GM12878 (cell line): ENCODE measurements at regions not wholly inside any gene's neighbourhood (a gene's known extent, or its start where the extent isn't known, plus 50 kb on each side); places are given as distances from the start of the nearest gene placed in this dataset.

Source experiments
- ATAC-seq: fragments of 200-7000 bp; cut with Tn5 transposase; 3 replicates; pipeline ENCODE4 v1.9.1; 2020; ENCODE audit warnings: mild to moderate bottlenecking, moderate library complexity
- BruUV-seq: library from RNA; stranded (reverse); fragments of 400-500 nt; replicated peaks from 2 replicates; lab custom pipeline; 2021; lab: Mats Ljungman, UMichigan
- CTCF ChIA-PET: fragments of 300-600 bp; sonication (Branson Sonifier 250); formaldehyde crosslinking; extraction: SDS; loops from one replicate; lab custom pipeline; 2021; ENCODE audit warnings: inconsistent platforms; lab: Yijun Ruan, JAX
- POLR2A ChIA-PET: fragments of 350-600 bp; formaldehyde crosslinking; extraction: SDS; loops from one replicate; lab custom pipeline; 2021; ENCODE audit warnings: inconsistent platforms; lab: Charles Lee
- RAD21 ChIA-PET: fragments of 300-600 bp; sonication (Branson Sonifier 250); formaldehyde crosslinking; loops from one replicate; lab custom pipeline; 2023; ENCODE audit warnings: antibody characterized with exemption; ENCODE audit not compliant: unreplicated experiment; lab: Charles Lee
- SMC1A ChIA-PET: fragments of 300-600 bp; sonication (Branson Sonifier 250); formaldehyde crosslinking; loops from one replicate; lab custom pipeline; 2023; ENCODE audit not compliant: unreplicated experiment, uncharacterized antibody; lab: Charles Lee
- DNase-seq: peaks from one replicate; pipeline ENCODE4 v3.0.0-alpha.2; 2011; ENCODE audit warnings: low read depth, low spot score
- FAIRE-seq: peaks from 3 replicates; lab custom pipeline; 2011; peaks lifted over from hg19 to GRCh38; lab: Jason Lieb, UNC
- H2AFZ ChIP-seq: 2 replicates; pipeline ENCODE4 v1.6.0; 2011; ENCODE audit warnings: low read depth, low read length, control low read depth; ENCODE audit not compliant: control insufficient read depth
- H3K27ac ChIP-seq: 2 replicates; pipeline ENCODE4 v1.5.1; 2011; ENCODE audit warnings: control low read depth; ENCODE audit not compliant: control insufficient read depth, insufficient read depth
- H3K27me3 ChIP-seq, 2 experiments: replicated peaks in 1 of 2; 2 replicates each; pipeline versions ENCODE4 v1.6.0 to v1.6.1; 2011; ENCODE audit warnings: low read length in 1 of 2; ENCODE audit not compliant: control insufficient read depth in 2 of 2, insufficient read depth in 2 of 2
- H3K36me3 ChIP-seq, 2 experiments: 2 replicates each; pipeline ENCODE4 v1.5.1; 2011; ENCODE audit warnings: low read length in 1 of 2; ENCODE audit not compliant: control insufficient read depth in 2 of 2, insufficient read depth in 2 of 2
- H3K4me1 ChIP-seq: 2 replicates; pipeline ENCODE4 v1.6.1; 2011; ENCODE audit warnings: mild to moderate bottlenecking, low read length, moderate library complexity, mixed read lengths; ENCODE audit not compliant: control insufficient read depth, insufficient read depth
- H3K4me2 ChIP-seq: 2 replicates; pipeline ENCODE4 v1.6.0; 2011; ENCODE audit warnings: control low read depth; ENCODE audit not compliant: control insufficient read depth, insufficient read depth
- H3K4me3 ChIP-seq: fragments of 200-600 bp; sonication (generic); 2 replicates; pipeline ENCODE4 v1.5.1; 2016
- H3K79me2 ChIP-seq: 2 replicates; pipeline ENCODE4 v1.6.0; 2011; ENCODE audit warnings: low read length; ENCODE audit not compliant: control insufficient read depth, insufficient read depth
- H3K9ac ChIP-seq: 2 replicates; pipeline ENCODE4 v1.8.0; 2011; ENCODE audit warnings: low read length, control low read depth, mixed read lengths; ENCODE audit not compliant: control insufficient read depth, insufficient read depth
- H3K9me3 ChIP-seq: replicated peaks from 3 replicates; pipeline ENCODE4 v1.5.1; 2011; ENCODE audit warnings: mild to moderate bottlenecking, low read length; ENCODE audit not compliant: control insufficient read depth, insufficient read depth
- H4K20me1 ChIP-seq: 2 replicates; pipeline ENCODE4 v1.6.0; 2011; ENCODE audit not compliant: control insufficient read depth, insufficient read depth
- HDAC2 ChIP-seq: fragments of 200-600 bp; sonication (generic); IDR thresholded peaks from 2 replicates; pipeline ENCODE4 v1.6.1; 2017
- KDM1A ChIP-seq: fragments of 200-600 bp; sonication (generic); IDR thresholded peaks from 2 replicates; pipeline ENCODE4 v1.6.1; 2016; ENCODE audit warnings: borderline replicate concordance
- POU2F2 ChIP-seq: IDR thresholded peaks from 3 replicates; pipeline ENCODE4 v1.6.1; 2011; ENCODE audit warnings: low read depth, mild to moderate bottlenecking, low read length, borderline replicate concordance
- RBBP5 ChIP-seq: fragments of 200-600 bp; sonication (generic); conservative IDR thresholded peaks from 2 replicates; pipeline ENCODE4 v1.6.1; 2016
- SMARCA5 ChIP-seq: fragments of 450-650 bp; IDR thresholded peaks from 2 replicates; pipeline ENCODE4 v1.6.1; 2017; ENCODE audit warnings: mild to moderate bottlenecking
- STAT1 ChIP-seq: fragments of 450-650 bp; conservative IDR thresholded peaks from 2 replicates; pipeline ENCODE4 v1.6.1; 2014; ENCODE audit warnings: antibody characterized with exemption, mild to moderate bottlenecking
- WGBS: methylation state at CpG from one replicate; pipeline ENCODE4 v1.1.6; 2016; ENCODE audit warnings: low lambda C conversion rate; ENCODE audit not compliant: insufficient replicate concordance, insufficient coverage; ENCODE audit errors: missing lambda C conversion rate; 5-methylcytosine and 5-hydroxymethylcytosine counted together
- in situ Hi-C: fragments of 300-500 bp; cut with MboI; formaldehyde crosslinking; loops from 9 replicates; pipeline ENCODE4 v1.14.3; 2018; ENCODE audit warnings: mixed read lengths
- intact Hi-C: fragments of 100-400 bp; cut with micrococcal nuclease; formaldehyde crosslinking; loops from one replicate; pipeline ENCODE4 v1.14.2; 2022; ENCODE audit not compliant: unreplicated experiment
- TF ChIP-seq, protein P1 (sequence below): fragments of 150-350 bp; IDR thresholded peaks from 2 replicates; pipeline ENCODE4 v1.6.1; 2016; ENCODE audit warnings: low read depth, low read length

DNA sequence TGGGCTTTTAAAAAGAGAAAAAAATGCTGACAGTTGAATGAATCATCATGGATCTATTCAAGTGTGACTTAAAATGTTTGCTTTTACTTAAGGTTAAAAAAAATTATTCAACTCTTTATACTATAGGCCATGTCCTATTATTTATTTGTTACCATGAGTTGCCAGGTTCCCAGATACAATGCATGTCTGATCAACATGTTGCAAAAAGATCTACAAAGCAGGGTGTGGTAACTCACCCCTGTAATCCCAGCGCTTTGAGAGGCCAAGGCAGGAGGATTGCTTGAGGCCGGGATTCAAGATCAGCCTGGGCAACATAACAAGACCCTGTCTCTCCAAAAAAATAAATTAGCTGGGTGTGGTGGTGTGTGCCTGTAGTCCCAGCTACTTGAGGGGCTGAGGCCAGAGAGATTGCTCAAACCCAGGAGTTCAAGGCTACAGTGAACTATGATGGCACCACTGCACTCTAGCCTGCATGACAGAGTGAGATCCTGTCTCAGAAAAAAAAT, 460.8 kb downstream of the BCAT1 start:
- intact Hi-C loops, result no loop called here
- no peak overlapping the region for H3K4me3 ChIP-seq
- ChIA-PET SMC1A (interaction anchor here (0.8 kb wide), 1 partner anchor 290 kb away, joined by 3 read pairs; no protein-coding TSS in a partner anchor), CTCF (no interaction called here), RAD21 (no interaction called here), POLR2A (no interaction called here)
- H3K27ac ChIP-seq, result no peak overlapping the region
- no peaks in the 10 kb centered on the region for H3K9me3 ChIP-seq
- no peak overlapping the region for H3K9ac ChIP-seq
- BruUV-seq, result no TSS peak
- WGBS, result 42% methylated on average over 2 of the region's 2 CpGs
- FAIRE-seq (no peak), DNase-seq (no peak), ATAC-seq (no peak)
- H3K36me3 ChIP-seq, result no peaks in the 10 kb centered on the region
- no peaks in the 10 kb centered on the region for H4K20me1 ChIP-seq
- in situ Hi-C loops, result no loop called here
- H3K4me2 ChIP-seq, result no peak overlapping the region
- TF ChIP-seq, protein P1, sequence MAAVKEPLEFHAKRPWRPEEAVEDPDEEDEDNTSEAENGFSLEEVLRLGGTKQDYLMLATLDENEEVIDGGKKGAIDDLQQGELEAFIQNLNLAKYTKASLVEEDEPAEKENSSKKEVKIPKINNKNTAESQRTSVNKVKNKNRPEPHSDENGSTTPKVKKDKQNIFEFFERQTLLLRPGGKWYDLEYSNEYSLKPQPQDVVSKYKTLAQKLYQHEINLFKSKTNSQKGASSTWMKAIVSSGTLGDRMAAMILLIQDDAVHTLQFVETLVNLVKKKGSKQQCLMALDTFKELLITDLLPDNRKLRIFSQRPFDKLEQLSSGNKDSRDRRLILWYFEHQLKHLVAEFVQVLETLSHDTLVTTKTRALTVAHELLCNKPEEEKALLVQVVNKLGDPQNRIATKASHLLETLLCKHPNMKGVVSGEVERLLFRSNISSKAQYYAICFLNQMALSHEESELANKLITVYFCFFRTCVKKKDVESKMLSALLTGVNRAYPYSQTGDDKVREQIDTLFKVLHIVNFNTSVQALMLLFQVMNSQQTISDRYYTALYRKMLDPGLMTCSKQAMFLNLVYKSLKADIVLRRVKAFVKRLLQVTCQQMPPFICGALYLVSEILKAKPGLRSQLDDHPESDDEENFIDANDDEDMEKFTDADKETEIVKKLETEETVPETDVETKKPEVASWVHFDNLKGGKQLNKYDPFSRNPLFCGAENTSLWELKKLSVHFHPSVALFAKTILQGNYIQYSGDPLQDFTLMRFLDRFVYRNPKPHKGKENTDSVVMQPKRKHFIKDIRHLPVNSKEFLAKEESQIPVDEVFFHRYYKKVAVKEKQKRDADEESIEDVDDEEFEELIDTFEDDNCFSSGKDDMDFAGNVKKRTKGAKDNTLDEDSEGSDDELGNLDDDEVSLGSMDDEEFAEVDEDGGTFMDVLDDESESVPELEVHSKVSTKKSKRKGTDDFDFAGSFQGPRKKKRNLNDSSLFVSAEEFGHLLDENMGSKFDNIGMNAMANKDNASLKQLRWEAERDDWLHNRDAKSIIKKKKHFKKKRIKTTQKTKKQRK, result no peak
- TF ChIP-seq HDAC2 (no peak), RBBP5 (no peak), POU2F2 (no peak), SMARCA5 (no peak), STAT1 (no peak), KDM1A (no peak)
- no peaks in the 10 kb centered on the region for H3K4me1 ChIP-seq
- no peaks in the 10 kb centered on the region for H3K27me3 ChIP-seq
- no peak overlapping the region for H2AFZ ChIP-seq
- H3K79me2 ChIP-seq, result no peaks in the 10 kb centered on the region
